ENCODE measurements at regions not wholly inside any gene's neighbourhood (a gene's known extent, or its start where the extent isn't known, plus 50 kb on each side); places are given as distances from the start of the nearest gene placed in this dataset.

GRCh38 chr7:92926697-92927044 is 90.3 kb upstream of the CDK6 start:
- no peak for TF ChIP-seq CTCF (IDR thresholded peaks at IDR 0.05)

GRCh38 chr7:92925876-92926696 is 89.7 kb upstream of the CDK6 start:
- DNase-seq (ENCODE audit: low spot score) = no peak
- Histone ChIP-seq H3K27ac (no peak overlapping the region), H3K4me3 (no peak overlapping the region)
- no peak for TF ChIP-seq CTCF (IDR thresholded peaks at IDR 0.05)

More at GRCh38 chr7:92926697-92927044, 90.3 kb upstream of the CDK6 start:
- DNase-seq (ENCODE audit: low spot score) = no peak
- H3K4me3 ChIP-seq = no peak overlapping the region
- H3K27ac ChIP-seq = no peak overlapping the region

GRCh38 chr7:92924800-92925199 is 88.4 kb upstream of the CDK6 start:
- TF ChIP-seq CTCF (IDR thresholded peaks at IDR 0.05) = no peak
- H3K27ac ChIP-seq = no peak overlapping the region
- no peak overlapping the region for H3K4me3 ChIP-seq
- DNase-seq (ENCODE audit: low spot score) = no peak

- no peak overlapping the region for H3K4me3 ChIP-seq
- no peak overlapping the region for H3K27ac ChIP-seq
- no peak for TF ChIP-seq CTCF (IDR thresholded peaks at IDR 0.05)
- DNase-seq (ENCODE audit: low spot score) = no peak
Observed at GRCh38 chr7:92917230-92917629, 80.9 kb upstream of the CDK6 start.

GRCh38 chr7:92916770-92917224 is 80.4 kb upstream of the CDK6 start:
- Histone ChIP-seq H3K4me3 (no peak overlapping the region), H3K27ac (no peak overlapping the region)
- DNase-seq (ENCODE audit: low spot score) = no peak
- TF ChIP-seq CTCF (IDR thresholded peaks at IDR 0.05) = no peak

GRCh38 chr7:92915348-92915747 is 79.0 kb upstream of the CDK6 start:
- no peak for TF ChIP-seq CTCF (IDR thresholded peaks at IDR 0.05)

GRCh38 chr7:92914645-92915044 is 78.3 kb upstream of the CDK6 start:
- TF ChIP-seq CTCF (IDR thresholded peaks at IDR 0.05) = no peak
- no peak for DNase-seq (ENCODE audit: low spot score)
- Histone ChIP-seq H3K4me3 (no peak overlapping the region), H3K27ac (no peak overlapping the region)

More at GRCh38 chr7:92915348-92915747, 79.0 kb upstream of the CDK6 start:
- H3K27ac ChIP-seq = no peak overlapping the region
- H3K4me3 ChIP-seq = no peak overlapping the region
- DNase-seq (ENCODE audit: low spot score) = no peak

All from coronary artery (tissue), 2 donors.